IMR-90 (cell line): ENCODE measurements at regions not wholly inside any gene's neighbourhood (a gene's known extent, or its start where the extent isn't known, plus 50 kb on each side); places are given as distances from the start of the nearest gene placed in this dataset.

Experiments
- ATAC-seq: fragments of 200-7000 bp; cut with Tn5 transposase; 2 replicates; pipeline ENCODE4 v1.9.1; 2020; ENCODE audit warnings: low read depth, mild to moderate bottlenecking, moderate library complexity
- BruUV-seq: library from RNA; stranded (reverse); fragments of 400-500 nt; replicated peaks from 2 replicates; lab custom pipeline; 2021; lab: Mats Ljungman, UMichigan
- CTCF ChIA-PET: fragments of 300-600 bp; formaldehyde crosslinking; extraction: SDS; loops from one replicate; lab custom pipeline; 2021; ENCODE audit warnings: antibody characterized with exemption; lab: Yijun Ruan, JAX
- POLR2A ChIA-PET: fragments of 300-600 bp; sonication (Branson Sonifier 250); formaldehyde crosslinking; loops from one replicate; lab custom pipeline; 2022; ENCODE audit warnings: antibody characterized with exemption; ENCODE audit not compliant: unreplicated experiment; lab: Charles Lee
- DNase-seq: peaks from one replicate; pipeline ENCODE4 v3.0.0; 2013
- H2AFZ ChIP-seq: replicated peaks from 2 replicates; pipeline ENCODE3; 2013; ENCODE audit warnings: low read length, mild to moderate bottlenecking; ENCODE audit not compliant: poor library complexity
- H2AK5ac ChIP-seq: 2 replicates; pipeline ENCODE4 v1.6.1; 2013; ENCODE audit warnings: low read depth, low read length, inconsistent platforms
- H2AK9ac ChIP-seq: replicated peaks from 2 replicates; pipeline ENCODE3; 2013; ENCODE audit warnings: mild to moderate bottlenecking, low read depth, low read length, moderate library complexity; ENCODE audit not compliant: poor library complexity
- H2BK120ac ChIP-seq: 2 replicates; pipeline ENCODE4 v1.6.1; 2013; ENCODE audit warnings: low read depth, low read length, inconsistent platforms
- H2BK15ac ChIP-seq: 3 replicates; pipeline ENCODE4 v1.6.1; 2013; ENCODE audit warnings: low read depth, low read length, inconsistent platforms
- H2BK20ac ChIP-seq: 2 replicates; pipeline ENCODE4 v1.6.1; 2013; ENCODE audit warnings: low read depth, mild to moderate bottlenecking, inconsistent platforms, low read length, moderate library complexity
- H2BK5ac ChIP-seq: 2 replicates; pipeline ENCODE4 v1.6.1; 2013; ENCODE audit warnings: mild to moderate bottlenecking, low read depth, low read length, inconsistent platforms; ENCODE audit not compliant: poor library complexity, severe bottlenecking
- H3K14ac ChIP-seq: replicated peaks from 2 replicates; pipeline ENCODE4 v1.6.1; 2013; ENCODE audit warnings: low read depth, low read length, inconsistent platforms
- H3K18ac ChIP-seq: 2 replicates; pipeline ENCODE4 v1.6.1; 2013; ENCODE audit warnings: low read depth, low read length, control low read depth
- H3K23ac ChIP-seq: 2 replicates; pipeline ENCODE4 v1.6.1; 2013; ENCODE audit warnings: low read depth, low read length, inconsistent platforms
- H3K27ac ChIP-seq: 2 replicates; pipeline ENCODE4 v1.5.1; 2013; ENCODE audit warnings: mild to moderate bottlenecking, control low read depth, low read length; ENCODE audit not compliant: insufficient read depth
- H3K27me3 ChIP-seq: 2 replicates; pipeline ENCODE4 v1.6.1; 2013; ENCODE audit warnings: low read length; ENCODE audit not compliant: control insufficient read depth, insufficient read depth
- H3K36me3 ChIP-seq: 2 replicates; pipeline ENCODE4 v1.6.1; 2013; ENCODE audit warnings: low read length, mixed read lengths; ENCODE audit not compliant: control insufficient read depth, insufficient read depth
- H3K4ac ChIP-seq: 2 replicates; pipeline ENCODE4 v1.6.1; 2013; ENCODE audit warnings: low read depth, low read length, inconsistent platforms
- H3K4me1 ChIP-seq: 2 replicates; pipeline ENCODE4 v1.6.1; 2013; ENCODE audit warnings: low read length, mixed read lengths; ENCODE audit not compliant: control insufficient read depth, insufficient read depth
- H3K4me2 ChIP-seq: 2 replicates; pipeline ENCODE4 v1.6.1; 2013; ENCODE audit warnings: low read depth, mild to moderate bottlenecking, control low read depth, low read length, moderate library complexity
- H3K4me3 ChIP-seq: 2 replicates; pipeline ENCODE4 v1.5.1; 2013; ENCODE audit warnings: low read depth, mild to moderate bottlenecking, control low read depth, low read length, moderate library complexity; ENCODE audit not compliant: insufficient read depth
- H3K56ac ChIP-seq: 2 replicates; pipeline ENCODE4 v1.6.1; 2013; ENCODE audit warnings: low read length, inconsistent platforms; ENCODE audit not compliant: insufficient read depth; ENCODE audit errors: extremely low read depth
- H3K79me1 ChIP-seq, 2 experiments: 2 replicates each; pipeline ENCODE4 v1.6.1; 2013; ENCODE audit warnings: low read length in 2 of 2, inconsistent platforms in 1 of 2, low read depth in 1 of 2
- H3K9ac ChIP-seq: 2 replicates; pipeline ENCODE4 v1.6.1; 2013; ENCODE audit warnings: low read depth, low read length, control low read depth
- H3K9me1 ChIP-seq: 2 replicates; pipeline ENCODE4 v1.6.1; 2013; ENCODE audit warnings: low read length, inconsistent platforms; ENCODE audit not compliant: insufficient read depth
- H3K9me3 ChIP-seq: 2 replicates; pipeline ENCODE4 v1.6.1; 2013; ENCODE audit warnings: low read length; ENCODE audit not compliant: control insufficient read depth, insufficient read depth
- H4K20me1 ChIP-seq: 2 replicates; pipeline ENCODE4 v1.6.1; 2013; ENCODE audit warnings: low read length, inconsistent platforms; ENCODE audit not compliant: insufficient read depth
- H4K5ac ChIP-seq: 2 replicates; pipeline ENCODE4 v1.6.1; 2013; ENCODE audit warnings: mild to moderate bottlenecking, low read depth, low read length, control low read depth
- H4K8ac ChIP-seq, 2 experiments: 2 replicates each; pipeline ENCODE4 v1.6.1; 2013; ENCODE audit warnings: low read depth in 2 of 2, low read length in 2 of 2, control low read depth in 1 of 2, inconsistent platforms in 1 of 2
- H4K91ac ChIP-seq: 2 replicates; pipeline ENCODE4 v1.6.1; 2013; ENCODE audit warnings: low read depth, low read length, inconsistent platforms; ENCODE audit not compliant: insufficient read depth
- BHLHE40 ChIP-seq: fragments of 150-350 bp; IDR thresholded peaks from 2 replicates; pipeline ENCODE4 v1.6.1; 2016; ENCODE audit warnings: mild to moderate bottlenecking, low read depth, low read length
- CEBPB ChIP-seq: IDR thresholded peaks from 2 replicates; pipeline ENCODE4 v1.6.1; 2012; ENCODE audit warnings: low read depth, low read length, improper control_type of control experiment
- CHD1 ChIP-seq: IDR thresholded peaks from 2 replicates; pipeline ENCODE4 v1.6.1; 2012; ENCODE audit warnings: low read depth, low read length, improper control_type of control experiment
- ELK1 ChIP-seq: fragments of 150-350 bp; IDR thresholded peaks from 2 replicates; pipeline ENCODE4 v1.6.1; 2016; ENCODE audit warnings: low read depth, mild to moderate bottlenecking, low read length, moderate library complexity, borderline replicate concordance
- FOS ChIP-seq: fragments of 150-350 bp; IDR thresholded peaks from 2 replicates; pipeline ENCODE4 v1.6.1; 2016; ENCODE audit warnings: low read depth, low read length
- MAFK ChIP-seq: IDR thresholded peaks from 2 replicates; pipeline ENCODE4 v1.6.1; 2012; ENCODE audit warnings: low read depth, low read length, improper control_type of control experiment
- MAZ ChIP-seq: IDR thresholded peaks from 2 replicates; pipeline ENCODE4 v1.6.1; 2012; ENCODE audit warnings: low read depth, mild to moderate bottlenecking, low read length, improper control_type of control experiment, moderate library complexity, borderline replicate concordance
- MXI1 ChIP-seq: IDR thresholded peaks from 2 replicates; pipeline ENCODE4 v1.6.1; 2012; ENCODE audit warnings: low read depth, mild to moderate bottlenecking, low read length, moderate library complexity, borderline replicate concordance
- NFE2L2 ChIP-seq: fragments of 150-350 bp; IDR thresholded peaks from 2 replicates; pipeline ENCODE4 v1.6.1; 2016; ENCODE audit warnings: low read depth, mild to moderate bottlenecking, low read length
- POLR2A ChIP-seq: IDR thresholded peaks from 2 replicates; pipeline ENCODE4 v1.6.1; 2012; ENCODE audit warnings: mild to moderate bottlenecking, low read depth, low read length
- RAD21 ChIP-seq: IDR thresholded peaks from 2 replicates; pipeline ENCODE4 v1.6.1; 2012; ENCODE audit warnings: low read length, improper control_type of control experiment
- RCOR1 ChIP-seq: IDR thresholded peaks from 2 replicates; pipeline ENCODE4 v1.6.1; 2012; ENCODE audit warnings: mild to moderate bottlenecking, low read length, improper control_type of control experiment; ENCODE audit not compliant: insufficient replicate concordance
- RFX5 ChIP-seq: IDR thresholded peaks from 2 replicates; pipeline ENCODE4 v1.8.0; 2012; ENCODE audit warnings: low read depth, mild to moderate bottlenecking, low read length, moderate library complexity
- SMC3 ChIP-seq: fragments of 150-350 bp; IDR thresholded peaks from 2 replicates; pipeline ENCODE4 v1.6.1; 2016; ENCODE audit warnings: low read depth, mild to moderate bottlenecking, antibody characterized with exemption, low read length, moderate library complexity
- WGBS, 2 experiments: methylation state at CpG; one replicate each; pipeline versions ENCODE4 v1.1.5 to v1.1.7; 2013; ENCODE audit warnings: missing lambda C conversion rate in 2 of 2; ENCODE audit not compliant: insufficient read length in 1 of 2; ENCODE audit errors: extremely low coverage in 2 of 2; 5-methylcytosine and 5-hydroxymethylcytosine counted together
- dilution Hi-C: fragments of 300-500 bp; cut with HindIII; formaldehyde crosslinking; loops from one replicate; pipeline ENCODE4 v1.14.3; 2018; ENCODE audit warnings: low sequenced_read_pairs; ENCODE audit not compliant: unreplicated experiment
- in situ Hi-C: fragments of 300-500 bp; cut with MboI; formaldehyde crosslinking; loops from 3 replicates; pipeline ENCODE4 v1.14.3; 2019; ENCODE audit warnings: low sequenced_read_pairs, inconsistent platforms, mixed read lengths
- intact Hi-C: fragments of 100-400 bp; cut with micrococcal nuclease; formaldehyde crosslinking; loops from 2 replicates; pipeline ENCODE4 v1.10.0; 2022
- TF ChIP-seq, protein P1 (sequence below): conservative IDR thresholded peaks from 2 replicates; pipeline ENCODE4 v1.5.1; 2012; ENCODE audit warnings: mild to moderate bottlenecking, low read depth, low read length, improper control_type of control experiment
- TF ChIP-seq, protein P2 (sequence below): fragments of 150-350 bp; IDR thresholded peaks from 2 replicates; pipeline ENCODE4 v1.6.1; 2017; ENCODE audit warnings: mild to moderate bottlenecking, antibody characterized with exemption, low read length, low read depth

- Histone ChIP-seq H4K91ac (no peak overlapping the region), H3K27me3 (no peaks in the 10 kb centered on the region), H3K9me1 (no peaks in the 10 kb centered on the region), H4K8ac (no peak overlapping the region), H4K20me1 (no peaks in the 10 kb centered on the region), H3K9me3 (no peaks in the 10 kb centered on the region), H3K79me1 (no peaks in the 10 kb centered on the region), H2BK20ac (no peak overlapping the region), H3K23ac (no peak overlapping the region), H3K56ac (no peak overlapping the region), H3K36me3 (no peaks in the 10 kb centered on the region), H3K18ac (no peak overlapping the region), H2AFZ (no peak overlapping the region), H4K5ac (no peak overlapping the region), H2BK120ac (no peak overlapping the region), H3K14ac (no peak overlapping the region), H3K9ac (no peak overlapping the region), H3K4me2 (no peak overlapping the region), H3K4me3 (no peak overlapping the region), H2AK9ac (no peak overlapping the region), H3K4ac (no peak overlapping the region), H2BK15ac (no peak overlapping the region), H2BK5ac (no peak overlapping the region), H3K4me1 (no peaks in the 10 kb centered on the region), H2AK5ac (no peak overlapping the region), H3K27ac (no peak overlapping the region)
- no CpG with 5 or more reads among the region's 1 CpG for WGBS, 2 experiments
- BruUV-seq, result no TSS peak
- ChIA-PET POLR2A (no interaction called here), CTCF (no interaction called here)
- dilution Hi-C loops, result no loop called here
- no peak for TF ChIP-seq ELK1
- no peak for TF ChIP-seq MXI1
- no peak for TF ChIP-seq CEBPB
- no peak for TF ChIP-seq RCOR1
- no peak for TF ChIP-seq MAFK
- TF ChIP-seq BHLHE40, result no peak
- no peak for TF ChIP-seq FOS
- TF ChIP-seq CHD1, result no peak
- no peak for TF ChIP-seq RAD21
- no peak for TF ChIP-seq NFE2L2
- no peak for TF ChIP-seq SMC3
- TF ChIP-seq MAZ, result no peak
- TF ChIP-seq POLR2A, result no peak
- TF ChIP-seq, protein P1, sequence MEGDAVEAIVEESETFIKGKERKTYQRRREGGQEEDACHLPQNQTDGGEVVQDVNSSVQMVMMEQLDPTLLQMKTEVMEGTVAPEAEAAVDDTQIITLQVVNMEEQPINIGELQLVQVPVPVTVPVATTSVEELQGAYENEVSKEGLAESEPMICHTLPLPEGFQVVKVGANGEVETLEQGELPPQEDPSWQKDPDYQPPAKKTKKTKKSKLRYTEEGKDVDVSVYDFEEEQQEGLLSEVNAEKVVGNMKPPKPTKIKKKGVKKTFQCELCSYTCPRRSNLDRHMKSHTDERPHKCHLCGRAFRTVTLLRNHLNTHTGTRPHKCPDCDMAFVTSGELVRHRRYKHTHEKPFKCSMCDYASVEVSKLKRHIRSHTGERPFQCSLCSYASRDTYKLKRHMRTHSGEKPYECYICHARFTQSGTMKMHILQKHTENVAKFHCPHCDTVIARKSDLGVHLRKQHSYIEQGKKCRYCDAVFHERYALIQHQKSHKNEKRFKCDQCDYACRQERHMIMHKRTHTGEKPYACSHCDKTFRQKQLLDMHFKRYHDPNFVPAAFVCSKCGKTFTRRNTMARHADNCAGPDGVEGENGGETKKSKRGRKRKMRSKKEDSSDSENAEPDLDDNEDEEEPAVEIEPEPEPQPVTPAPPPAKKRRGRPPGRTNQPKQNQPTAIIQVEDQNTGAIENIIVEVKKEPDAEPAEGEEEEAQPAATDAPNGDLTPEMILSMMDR, result no peak
- TF ChIP-seq, protein P2, sequence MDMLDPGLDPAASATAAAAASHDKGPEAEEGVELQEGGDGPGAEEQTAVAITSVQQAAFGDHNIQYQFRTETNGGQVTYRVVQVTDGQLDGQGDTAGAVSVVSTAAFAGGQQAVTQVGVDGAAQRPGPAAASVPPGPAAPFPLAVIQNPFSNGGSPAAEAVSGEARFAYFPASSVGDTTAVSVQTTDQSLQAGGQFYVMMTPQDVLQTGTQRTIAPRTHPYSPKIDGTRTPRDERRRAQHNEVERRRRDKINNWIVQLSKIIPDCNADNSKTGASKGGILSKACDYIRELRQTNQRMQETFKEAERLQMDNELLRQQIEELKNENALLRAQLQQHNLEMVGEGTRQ, result no peak
- TF ChIP-seq RFX5, result no peak
- ATAC-seq (no peak), DNase-seq (no peak)
- in situ Hi-C loops, result no loop called here
- intact Hi-C loops, result no loop called here
Measured at GRCh38 chr7:25988640-25989039, 163.4 kb upstream of the NFE2L3 start.
